Osteoblast (primary cell): ENCODE measurements at regions not wholly inside any gene's neighbourhood (a gene's known extent, or its start where the extent isn't known, plus 50 kb on each side); places are given as distances from the start of the nearest gene placed in this dataset.

Experiments used
- DNase-seq: peaks from one replicate; pipeline ENCODE4 v3.0.0; 2011; ENCODE audit warnings: low spot score, mixed read lengths; ENCODE audit not compliant: insufficient read length; ENCODE audit errors: missing footprints
- H2AFZ ChIP-seq: 2 replicates; pipeline ENCODE4 v1.6.0; 2011; ENCODE audit warnings: mild to moderate bottlenecking, low read length
- H3K27ac ChIP-seq: 2 replicates; pipeline ENCODE4 v1.5.1; 2011; ENCODE audit warnings: mild to moderate bottlenecking, low read depth, low read length, moderate library complexity
- H3K27me3 ChIP-seq: 2 replicates; pipeline ENCODE4 v1.6.0; 2012; ENCODE audit warnings: mild to moderate bottlenecking, control low read depth, inconsistent platforms, low read length, moderate library complexity; ENCODE audit not compliant: insufficient read depth
- H3K36me3 ChIP-seq: 2 replicates; pipeline ENCODE4 v1.5.1; 2011; ENCODE audit warnings: mild to moderate bottlenecking, low read length, control low read depth, moderate library complexity; ENCODE audit not compliant: insufficient read depth
- H3K4me1 ChIP-seq: 2 replicates; pipeline ENCODE4 v1.5.1; 2011; ENCODE audit warnings: mild to moderate bottlenecking, low read length, control low read depth, moderate library complexity; ENCODE audit not compliant: insufficient read depth
- H3K4me2 ChIP-seq: 2 replicates; pipeline ENCODE4 v1.6.0; 2011; ENCODE audit warnings: mild to moderate bottlenecking, low read length; ENCODE audit not compliant: insufficient read depth
- H3K4me3 ChIP-seq: fragments of 200-600 bp; sonication (generic); 3 replicates; pipeline ENCODE4 v1.5.1; 2012; ENCODE audit warnings: mild to moderate bottlenecking, low read length, inconsistent platforms; ENCODE audit not compliant: insufficient read depth
- H3K79me2 ChIP-seq: 2 replicates; pipeline ENCODE4 v1.6.0; 2012; ENCODE audit warnings: mild to moderate bottlenecking, low read length, control low read depth, inconsistent platforms; ENCODE audit not compliant: insufficient read depth
- H3K9me3 ChIP-seq: 2 replicates; pipeline ENCODE4 v1.5.1; 2011; ENCODE audit warnings: low read depth, low read length, control low read depth
- H4K20me1 ChIP-seq: 2 replicates; pipeline ENCODE4 v1.6.0; 2012; ENCODE audit warnings: mild to moderate bottlenecking, low read length, control low read depth; ENCODE audit not compliant: insufficient read depth
- TF ChIP-seq, protein P1 (sequence below): IDR thresholded peaks from 2 replicates; pipeline ENCODE4 v1.5.1; 2011; ENCODE audit warnings: mild to moderate bottlenecking, low read depth, low read length, moderate library complexity; ENCODE audit errors: extremely low read depth

DNA sequence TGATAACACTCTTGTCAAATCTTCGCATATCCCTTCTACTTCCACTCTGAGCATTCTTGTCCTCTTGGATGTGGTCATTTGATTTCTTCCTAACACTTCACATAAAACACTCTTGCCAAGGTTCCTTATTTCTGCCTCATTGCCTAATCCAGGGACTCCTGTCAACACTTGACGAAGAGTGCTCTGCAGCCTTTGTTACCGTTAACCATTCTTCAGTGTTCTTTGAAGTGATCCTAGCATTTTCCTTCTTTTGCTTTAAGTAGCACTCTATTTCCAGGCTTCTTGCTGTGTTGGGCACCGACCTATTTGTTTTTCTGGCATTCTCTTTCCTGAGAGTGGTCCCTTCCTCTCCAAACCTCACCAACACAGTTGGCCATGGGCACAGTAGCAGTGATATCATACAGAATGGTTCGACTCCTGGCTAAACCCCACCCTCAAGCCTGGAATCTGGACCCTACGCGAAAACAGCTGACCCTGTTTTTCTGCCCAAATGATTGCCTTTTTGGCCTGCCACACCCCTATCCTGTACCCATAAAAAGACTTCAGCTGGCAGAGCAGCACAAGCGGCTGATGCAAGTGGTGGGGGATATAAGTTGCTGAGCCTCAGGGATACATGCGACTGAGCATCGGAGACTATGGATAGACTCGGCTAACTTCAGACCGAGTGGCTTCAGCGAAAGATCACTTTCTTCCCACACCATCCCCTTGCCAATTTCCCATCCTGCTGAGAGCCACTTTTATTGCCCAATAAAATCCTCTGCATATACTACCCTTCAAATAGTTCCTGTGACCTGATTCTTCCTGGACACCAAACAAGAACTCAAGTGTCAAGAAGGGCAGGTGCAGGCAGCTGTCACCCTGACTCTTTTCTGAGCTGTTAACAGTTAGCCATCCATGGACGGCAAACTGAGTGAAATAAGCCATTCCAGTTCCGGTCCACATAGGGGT, 820.6 kb downstream of the CCSER2 start:
- no peak for DNase-seq
- peaks cover 3% of the 10 kb centered on the region for H3K9me3 ChIP-seq
- no peak overlapping the region for H3K27ac ChIP-seq
- no peaks in the 10 kb centered on the region for H3K36me3 ChIP-seq
- H3K4me1 ChIP-seq = no peaks in the 10 kb centered on the region
- H3K4me2 ChIP-seq = no peak overlapping the region
- H2AFZ ChIP-seq = no peak overlapping the region
- no peaks in the 10 kb centered on the region for H3K79me2 ChIP-seq
- no peak overlapping the region for H3K4me3 ChIP-seq
- TF ChIP-seq, protein P1, sequence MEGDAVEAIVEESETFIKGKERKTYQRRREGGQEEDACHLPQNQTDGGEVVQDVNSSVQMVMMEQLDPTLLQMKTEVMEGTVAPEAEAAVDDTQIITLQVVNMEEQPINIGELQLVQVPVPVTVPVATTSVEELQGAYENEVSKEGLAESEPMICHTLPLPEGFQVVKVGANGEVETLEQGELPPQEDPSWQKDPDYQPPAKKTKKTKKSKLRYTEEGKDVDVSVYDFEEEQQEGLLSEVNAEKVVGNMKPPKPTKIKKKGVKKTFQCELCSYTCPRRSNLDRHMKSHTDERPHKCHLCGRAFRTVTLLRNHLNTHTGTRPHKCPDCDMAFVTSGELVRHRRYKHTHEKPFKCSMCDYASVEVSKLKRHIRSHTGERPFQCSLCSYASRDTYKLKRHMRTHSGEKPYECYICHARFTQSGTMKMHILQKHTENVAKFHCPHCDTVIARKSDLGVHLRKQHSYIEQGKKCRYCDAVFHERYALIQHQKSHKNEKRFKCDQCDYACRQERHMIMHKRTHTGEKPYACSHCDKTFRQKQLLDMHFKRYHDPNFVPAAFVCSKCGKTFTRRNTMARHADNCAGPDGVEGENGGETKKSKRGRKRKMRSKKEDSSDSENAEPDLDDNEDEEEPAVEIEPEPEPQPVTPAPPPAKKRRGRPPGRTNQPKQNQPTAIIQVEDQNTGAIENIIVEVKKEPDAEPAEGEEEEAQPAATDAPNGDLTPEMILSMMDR = no peak
- H4K20me1 ChIP-seq = no peaks in the 10 kb centered on the region
- no peaks in the 10 kb centered on the region for H3K27me3 ChIP-seq

DNA sequence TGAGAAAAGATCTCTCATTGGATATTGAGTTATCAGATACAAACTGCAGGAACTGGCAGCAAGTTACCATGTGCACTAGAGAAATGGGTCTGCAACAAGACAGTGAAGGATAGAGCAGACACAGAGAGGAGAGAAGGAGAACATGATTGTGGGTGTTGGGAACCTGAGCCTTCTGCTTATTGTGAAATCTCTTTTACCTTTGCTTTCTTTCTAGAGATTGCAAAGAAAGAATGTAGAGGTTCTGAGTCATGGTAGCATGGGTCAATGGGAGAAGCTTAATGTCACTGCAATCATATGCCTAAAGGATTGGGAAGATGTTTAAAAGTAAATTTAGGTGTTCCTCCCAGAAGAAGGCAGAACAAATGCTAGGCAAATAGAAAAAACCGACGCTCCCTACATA, 821.4 kb downstream of the CCSER2 start:
- no peak overlapping the region for H3K4me3 ChIP-seq
- no peak for DNase-seq
- H4K20me1 ChIP-seq = no peaks in the 10 kb centered on the region
- TF ChIP-seq, protein P1 = no peak
- peaks cover 3% of the 10 kb centered on the region for H3K9me3 ChIP-seq
- no peak overlapping the region for H3K4me2 ChIP-seq
- no peaks in the 10 kb centered on the region for H3K27me3 ChIP-seq
- no peak overlapping the region for H2AFZ ChIP-seq
- no peaks in the 10 kb centered on the region for H3K4me1 ChIP-seq
- H3K27ac ChIP-seq = no peak overlapping the region
- no peaks in the 10 kb centered on the region for H3K79me2 ChIP-seq
- H3K36me3 ChIP-seq = no peaks in the 10 kb centered on the region

DNA sequence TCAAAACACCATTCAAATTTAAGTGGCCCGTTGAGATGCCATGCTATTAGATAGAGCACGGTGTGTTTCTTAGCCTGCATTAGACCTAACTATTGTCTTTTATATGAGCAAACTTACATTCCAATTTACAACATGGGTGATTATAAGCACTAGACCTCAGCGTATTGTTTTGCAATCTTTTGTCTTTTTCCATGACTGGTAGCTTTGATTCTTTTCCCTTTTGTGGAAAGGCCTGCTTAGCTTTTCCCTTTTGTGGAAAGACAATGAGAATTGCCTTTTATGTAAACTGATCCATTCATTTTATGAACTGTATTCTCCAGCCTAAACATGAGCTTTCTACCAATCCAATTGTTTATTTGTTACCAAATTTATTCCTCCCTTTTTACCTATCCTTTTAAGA, 823.1 kb downstream of the CCSER2 start:
- no peak overlapping the region for H3K4me3 ChIP-seq

DNA sequence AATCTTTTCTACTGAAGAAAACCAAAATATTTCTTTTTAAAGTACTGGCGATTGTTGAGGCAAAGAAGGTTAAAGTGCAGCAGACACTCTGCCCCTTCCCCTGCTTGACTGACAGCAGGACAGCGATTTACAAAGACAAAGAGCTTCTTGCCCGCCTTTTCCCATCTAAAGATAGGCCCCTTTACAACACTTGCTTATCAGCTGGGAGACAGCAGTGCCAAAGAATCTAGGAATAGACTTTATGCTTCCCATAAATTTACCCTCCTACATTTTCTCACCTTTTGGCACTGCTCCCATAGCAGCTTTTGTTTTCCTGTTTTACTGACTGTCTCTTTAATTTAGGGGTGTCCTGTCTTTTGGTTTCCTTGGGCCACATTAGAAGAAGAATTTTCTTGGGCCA, 824.1 kb downstream of the CCSER2 start:
- H3K4me3 ChIP-seq = no peak overlapping the region
- no peaks in the 10 kb centered on the region for H4K20me1 ChIP-seq
- H3K36me3 ChIP-seq = no peaks in the 10 kb centered on the region
- no peak overlapping the region for H3K4me2 ChIP-seq
- no peak for DNase-seq
- TF ChIP-seq, protein P1 = no peak
- no peak overlapping the region for H3K27ac ChIP-seq
- H3K27me3 ChIP-seq = no peaks in the 10 kb centered on the region
- no peak overlapping the region for H2AFZ ChIP-seq
- no peaks in the 10 kb centered on the region for H3K79me2 ChIP-seq
- H3K9me3 ChIP-seq = no peaks in the 10 kb centered on the region
- H3K4me1 ChIP-seq = no peaks in the 10 kb centered on the region

More for the DNA sequence above, 823.1 kb downstream of the CCSER2 start:
- TF ChIP-seq, protein P1 = no peak
- H3K36me3 ChIP-seq = no peaks in the 10 kb centered on the region
- no peak overlapping the region for H3K27ac ChIP-seq
- H3K4me2 ChIP-seq = no peak overlapping the region
- H3K9me3 ChIP-seq = no peaks in the 10 kb centered on the region
- no peaks in the 10 kb centered on the region for H3K27me3 ChIP-seq
- no peaks in the 10 kb centered on the region for H3K4me1 ChIP-seq
- no peaks in the 10 kb centered on the region for H4K20me1 ChIP-seq
- DNase-seq = no peak
- no peaks in the 10 kb centered on the region for H3K79me2 ChIP-seq
- no peak overlapping the region for H2AFZ ChIP-seq
